Upper lobe of left lung (tissue), 4 donors: ENCODE measurements at regions not wholly inside any gene's neighbourhood (a gene's known extent, or its start where the extent isn't known, plus 50 kb on each side); places are given as distances from the start of the nearest gene placed in this dataset.

Experiments used
- POLR2AphosphoS5 ChIP-seq, 2 donors: sonication (generic); formaldehyde crosslinking; IDR thresholded peaks; one replicate each; pipeline ENCODE4 v1.5.1; 2017; ENCODE audit warnings: antibody characterized with exemption in 2 of 2
- TF ChIP-seq, protein P1 (sequence below), 6 experiments: fragments of 450-650 bp in 4 of 6; fragments of 200-600 bp in 2 of 6; sonication (generic) in 2 of 6; IDR thresholded peaks; one replicate each; pipeline ENCODE4 v1.5.1; 2016 to 2019; ENCODE audit warnings: antibody characterized with exemption in 6 of 6

DNA sequence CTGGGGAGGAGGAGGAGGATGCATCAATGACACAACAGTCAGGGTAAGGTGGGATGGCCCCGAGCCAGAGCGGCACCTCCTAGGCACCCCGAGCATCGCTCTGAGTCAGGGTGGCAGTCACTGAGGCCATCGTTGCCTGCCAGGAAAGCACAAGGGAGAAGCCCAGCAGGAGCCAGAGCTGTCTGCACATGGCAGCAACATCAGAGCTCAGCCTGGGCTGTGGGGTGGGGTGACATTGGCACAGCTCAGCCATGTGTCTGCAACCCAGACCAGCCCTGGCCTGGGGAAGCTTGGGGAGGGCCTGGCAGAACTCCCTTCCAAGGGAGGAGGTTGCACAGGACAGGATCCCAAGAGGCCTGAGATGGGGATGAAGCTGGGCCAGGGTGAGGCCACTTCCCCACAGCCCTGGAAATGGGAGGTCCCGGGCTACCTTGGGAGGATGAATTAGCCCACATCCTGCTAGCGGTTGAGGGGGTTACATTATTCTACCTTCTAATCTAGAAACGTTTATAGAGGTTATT is 255.6 kb downstream of the MAFB start:
- TF ChIP-seq, protein P1, sequence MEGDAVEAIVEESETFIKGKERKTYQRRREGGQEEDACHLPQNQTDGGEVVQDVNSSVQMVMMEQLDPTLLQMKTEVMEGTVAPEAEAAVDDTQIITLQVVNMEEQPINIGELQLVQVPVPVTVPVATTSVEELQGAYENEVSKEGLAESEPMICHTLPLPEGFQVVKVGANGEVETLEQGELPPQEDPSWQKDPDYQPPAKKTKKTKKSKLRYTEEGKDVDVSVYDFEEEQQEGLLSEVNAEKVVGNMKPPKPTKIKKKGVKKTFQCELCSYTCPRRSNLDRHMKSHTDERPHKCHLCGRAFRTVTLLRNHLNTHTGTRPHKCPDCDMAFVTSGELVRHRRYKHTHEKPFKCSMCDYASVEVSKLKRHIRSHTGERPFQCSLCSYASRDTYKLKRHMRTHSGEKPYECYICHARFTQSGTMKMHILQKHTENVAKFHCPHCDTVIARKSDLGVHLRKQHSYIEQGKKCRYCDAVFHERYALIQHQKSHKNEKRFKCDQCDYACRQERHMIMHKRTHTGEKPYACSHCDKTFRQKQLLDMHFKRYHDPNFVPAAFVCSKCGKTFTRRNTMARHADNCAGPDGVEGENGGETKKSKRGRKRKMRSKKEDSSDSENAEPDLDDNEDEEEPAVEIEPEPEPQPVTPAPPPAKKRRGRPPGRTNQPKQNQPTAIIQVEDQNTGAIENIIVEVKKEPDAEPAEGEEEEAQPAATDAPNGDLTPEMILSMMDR (IDR thresholded peaks at IDR 0.05) = no peak
- no peak for TF ChIP-seq POLR2AphosphoS5 (IDR thresholded peaks at IDR 0.05)
